Adipocyte (in vitro differentiated cells): ENCODE measurements at regions not wholly inside any gene's neighbourhood (a gene's known extent, or its start where the extent isn't known, plus 50 kb on each side); places are given as distances from the start of the nearest gene placed in this dataset.
"Not testable (repeated sequence)": the region's sequence is repeated elsewhere in the genome, so short reads cannot be mapped to it uniquely, and the experiment has no call there.

Source experiments
- DNase-seq: peaks from one replicate; pipeline ENCODE4 v3.0.0-alpha.2; 2015; ENCODE audit warnings: low read depth
- H3K27me3 ChIP-seq: replicated peaks from 2 replicates; pipeline ENCODE4 v1.7.0; 2013; ENCODE audit warnings: mild to moderate bottlenecking, low read length, moderate library complexity; ENCODE audit not compliant: control insufficient read depth, insufficient read depth
- H3K36me3 ChIP-seq: 2 replicates; pipeline ENCODE4 v1.7.0; 2013; ENCODE audit warnings: low read length, mild to moderate bottlenecking, moderate library complexity; ENCODE audit not compliant: control insufficient read depth, insufficient read depth, severe bottlenecking
- H3K4me1 ChIP-seq: 2 replicates; pipeline ENCODE4 v1.7.0; 2013; ENCODE audit warnings: mild to moderate bottlenecking, low read length, moderate library complexity; ENCODE audit not compliant: control insufficient read depth, insufficient read depth
- H3K4me3 ChIP-seq: 2 replicates; pipeline ENCODE4 v1.7.0; 2013; ENCODE audit warnings: mild to moderate bottlenecking, low read length, moderate library complexity
- H3K9ac ChIP-seq: 2 replicates; pipeline ENCODE4 v1.7.0; 2013; ENCODE audit warnings: mild to moderate bottlenecking, low read length, moderate library complexity
- H3K9me3 ChIP-seq: 2 replicates; pipeline ENCODE4 v1.7.0; 2013; ENCODE audit warnings: mild to moderate bottlenecking, low read length, moderate library complexity; ENCODE audit not compliant: control insufficient read depth

- no peaks in the 10 kb centered on the region for H3K36me3 ChIP-seq
- no peaks in the 10 kb centered on the region for H3K9me3 ChIP-seq
- H3K27me3 ChIP-seq = no peaks in the 10 kb centered on the region
- H3K9ac ChIP-seq = no peak overlapping the region
- no peak overlapping the region for H3K4me3 ChIP-seq
- DNase-seq = no peak
- peaks cover 3% of the 10 kb centered on the region for H3K4me1 ChIP-seq
Observed at GRCh38 chr9:75544815-75545214, 345.7 kb upstream of the PCSK5 start.

- H3K4me1 ChIP-seq = no peaks in the 10 kb centered on the region
- no peaks in the 10 kb centered on the region for H3K9me3 ChIP-seq
- H3K27me3 ChIP-seq = no peaks in the 10 kb centered on the region
- H3K4me3 ChIP-seq = no peak overlapping the region
- no peak overlapping the region for H3K9ac ChIP-seq
- DNase-seq = no peak
- H3K36me3 ChIP-seq = no peaks in the 10 kb centered on the region
Observed at GRCh38 chr9:75545287-75545686, 345.2 kb upstream of the PCSK5 start.

- Histone ChIP-seq H3K4me3 (no peak overlapping the region), H3K36me3 (no peaks in the 10 kb centered on the region), H3K27me3 (no peaks in the 10 kb centered on the region), H3K4me1 (peaks cover 12% of the 10 kb centered on the region), H3K9ac (no peak overlapping the region), H3K9me3 (no peaks in the 10 kb centered on the region)
- no peak for DNase-seq
Observed at GRCh38 chr9:75548871-75549270, 341.6 kb upstream of the PCSK5 start.

GRCh38 chr9:75551861-75552260 lies 338.6 kb upstream of the PCSK5 start:
- H3K27me3 ChIP-seq = no peaks in the 10 kb centered on the region
- peaks cover 3% of the 10 kb centered on the region for H3K9me3 ChIP-seq
- no peak overlapping the region for H3K9ac ChIP-seq
- H3K36me3 ChIP-seq = no peaks in the 10 kb centered on the region
- H3K4me1 ChIP-seq = peaks cover 12% of the 10 kb centered on the region
- H3K4me3 ChIP-seq = no peak overlapping the region
- DNase-seq = peak; percentile 35

GRCh38 chr9:75552941-75553340 lies 337.5 kb upstream of the PCSK5 start:
- Histone ChIP-seq H3K9me3 (peaks cover 3% of the 10 kb centered on the region), H3K36me3 (no peaks in the 10 kb centered on the region), H3K9ac (no peak overlapping the region), H3K27me3 (no peaks in the 10 kb centered on the region), H3K4me1 (peaks cover 12% of the 10 kb centered on the region), H3K4me3 (no peak overlapping the region)
- peak; percentile 41 for DNase-seq

GRCh38 chr9:75566813-75567212 lies 323.7 kb upstream of the PCSK5 start:
- not testable (repeated sequence) for H3K4me1 ChIP-seq, H3K4me3 ChIP-seq, H3K36me3 ChIP-seq, H3K9ac ChIP-seq, H3K9me3 ChIP-seq, H3K27me3 ChIP-seq, DNase-seq

- no peak overlapping the region for H3K4me3 ChIP-seq
- no peaks in the 10 kb centered on the region for H3K27me3 ChIP-seq
- peaks cover 1% of the 10 kb centered on the region for H3K9me3 ChIP-seq
- H3K4me1 ChIP-seq = no peaks in the 10 kb centered on the region
- H3K36me3 ChIP-seq = no peaks in the 10 kb centered on the region
- no peak for DNase-seq
- H3K9ac ChIP-seq = no peak overlapping the region
Observed at GRCh38 chr9:75570538-75570937, 319.9 kb upstream of the PCSK5 start.

- Histone ChIP-seq H3K36me3 (no peaks in the 10 kb centered on the region), H3K9ac (no peak overlapping the region), H3K4me3 (no peak overlapping the region), H3K9me3 (peaks cover 5% of the 10 kb centered on the region), H3K27me3 (no peaks in the 10 kb centered on the region), H3K4me1 (no peaks in the 10 kb centered on the region)
- DNase-seq = no peak
Observed at GRCh38 chr9:75574569-75574968, 315.9 kb upstream of the PCSK5 start.

GRCh38 chr9:75582870-75583269 lies 307.6 kb upstream of the PCSK5 start:
- H3K27me3 ChIP-seq = no peaks in the 10 kb centered on the region
- H3K4me3 ChIP-seq = no peak overlapping the region
- no peaks in the 10 kb centered on the region for H3K36me3 ChIP-seq
- H3K9me3 ChIP-seq = no peaks in the 10 kb centered on the region
- H3K4me1 ChIP-seq = no peaks in the 10 kb centered on the region
- DNase-seq = no peak
- H3K9ac ChIP-seq = no peak overlapping the region

- DNase-seq = no peak
- no peaks in the 10 kb centered on the region for H3K27me3 ChIP-seq
- no peak overlapping the region for H3K4me3 ChIP-seq
- no peaks in the 10 kb centered on the region for H3K9me3 ChIP-seq
- no peaks in the 10 kb centered on the region for H3K36me3 ChIP-seq
- peaks cover 6% of the 10 kb centered on the region for H3K4me1 ChIP-seq
- no peak overlapping the region for H3K9ac ChIP-seq
Observed at GRCh38 chr9:75588808-75589207, 301.7 kb upstream of the PCSK5 start.

- Histone ChIP-seq H3K4me1 (peaks cover 6% of the 10 kb centered on the region), H3K36me3 (no peaks in the 10 kb centered on the region), H3K4me3 (no peak overlapping the region), H3K27me3 (no peaks in the 10 kb centered on the region), H3K9me3 (no peaks in the 10 kb centered on the region), H3K9ac (no peak overlapping the region)
- no peak for DNase-seq
Observed at GRCh38 chr9:75589497-75589896, 301.0 kb upstream of the PCSK5 start.

GRCh38 chr9:75591972-75592371 lies 298.5 kb upstream of the PCSK5 start:
- Histone ChIP-seq H3K9me3 (no peaks in the 10 kb centered on the region), H3K27me3 (no peaks in the 10 kb centered on the region), H3K4me3 (no peak overlapping the region), H3K9ac (no peak overlapping the region), H3K4me1 (peaks cover 6% of the 10 kb centered on the region), H3K36me3 (no peaks in the 10 kb centered on the region)
- peak; percentile 41 for DNase-seq
